ENCODE measurements at regions not wholly inside any gene's neighbourhood (a gene's known extent, or its start where the extent isn't known, plus 50 kb on each side); places are given as distances from the start of the nearest gene placed in this dataset.
"Not testable (repeated sequence)": the region's sequence is repeated elsewhere in the genome, so short reads cannot be mapped to it uniquely, and the experiment has no call there.

DNA sequence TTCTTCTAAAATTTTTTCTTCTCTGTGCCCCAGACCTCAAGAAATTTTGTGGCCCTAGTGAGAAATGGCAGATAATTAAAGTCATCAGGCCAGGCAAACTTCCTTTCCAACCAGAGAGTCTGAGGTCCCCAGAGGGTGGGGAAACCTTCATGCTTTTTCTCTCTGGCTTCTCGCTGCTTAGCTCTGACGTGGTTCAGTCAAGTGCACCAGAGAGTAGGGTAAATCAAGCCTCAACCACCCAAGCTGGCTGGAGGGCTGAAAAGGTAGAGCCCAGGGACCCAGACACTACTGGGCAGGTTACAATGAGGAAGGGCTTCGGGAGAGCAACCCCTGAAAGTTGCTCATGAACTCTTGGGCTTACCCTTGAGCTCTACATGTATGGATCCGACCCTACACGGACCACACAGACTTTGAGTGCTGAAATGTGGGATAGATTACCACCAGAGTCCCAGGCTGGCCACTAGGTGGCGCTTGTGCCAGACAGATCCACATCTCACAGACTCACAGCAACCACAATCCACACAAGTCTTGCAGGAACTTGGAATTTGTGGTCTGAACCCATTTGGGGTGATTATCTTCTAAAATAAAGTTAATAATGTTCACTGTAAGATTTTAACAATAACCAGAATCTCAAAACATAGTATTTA, 323.5 kb downstream of the KLF13 start:
- not testable (repeated sequence) for H3K4me1 ChIP-seq (ENCODE audit: insufficient read depth, low read length); H3K27ac ChIP-seq (ENCODE audit: low read depth, low read length); H3K9ac ChIP-seq (ENCODE audit: low read depth, low read length); H3K27me3 ChIP-seq (ENCODE audit: insufficient read depth, low read length); H3K9me3 ChIP-seq (ENCODE audit: insufficient read depth, low read depth, low read length); H3K36me3 ChIP-seq (ENCODE audit: insufficient read depth, low read length); H3K4me3 ChIP-seq (ENCODE audit: low read length)
- WGBS: no CpG with 5 or more reads among the region's 6 CpGs

DNA sequence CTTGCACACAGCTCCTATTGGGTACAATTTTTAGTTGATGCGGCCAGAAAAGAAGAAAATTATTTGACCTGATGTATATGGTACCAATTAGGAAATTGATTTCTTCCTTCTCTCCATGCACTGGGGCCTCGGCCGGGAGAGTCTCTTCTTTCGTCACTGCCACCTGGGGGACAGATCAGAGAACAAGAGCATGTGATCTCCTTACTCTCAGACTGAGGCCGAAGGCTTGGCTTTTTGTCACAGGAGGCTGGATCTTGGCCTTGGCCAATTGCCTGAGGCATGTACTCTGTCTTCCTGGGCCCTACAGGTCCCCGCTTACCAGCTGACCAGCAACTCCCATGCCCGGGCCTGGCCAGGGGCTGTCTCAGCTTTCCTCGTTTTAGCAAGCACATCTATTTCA, 330.3 kb downstream of the KLF13 start:
- H3K36me3 ChIP-seq (ENCODE audit: insufficient read depth, low read length); H3K4me1 ChIP-seq (ENCODE audit: insufficient read depth, low read length): not testable (repeated sequence)
- WGBS: 70% methylated on average over 7 of the region's 8 CpGs

DNA sequence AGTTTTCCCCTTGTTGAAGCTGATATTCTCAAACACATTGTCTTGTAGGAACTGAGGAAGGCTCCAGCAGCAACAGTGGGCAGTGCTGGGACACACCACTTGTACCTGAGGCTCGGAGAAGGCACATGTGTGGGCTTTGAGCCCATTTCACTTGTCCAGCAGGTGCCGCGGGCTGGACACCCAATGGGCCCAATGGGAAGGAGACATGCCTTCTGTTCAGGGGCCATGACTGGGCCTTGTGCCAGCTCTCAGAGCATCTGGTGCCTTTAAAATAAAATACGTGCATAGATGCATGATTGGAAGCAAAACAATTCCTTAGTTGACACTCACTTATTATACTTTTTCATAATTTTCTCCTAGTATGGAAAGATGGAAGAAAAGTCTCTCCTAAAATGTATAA, 334.2 kb downstream of the KLF13 start:
- Histone ChIP-seq H3K4me1 (ENCODE audit: insufficient read depth, low read length) (no peaks in the 10 kb centered on the region), H3K9ac (ENCODE audit: low read depth, low read length) (no peak overlapping the region), H3K27me3 (ENCODE audit: insufficient read depth, low read length) (no peaks in the 10 kb centered on the region), H3K36me3 (ENCODE audit: insufficient read depth, low read length) (no peaks in the 10 kb centered on the region), H3K4me3 (ENCODE audit: low read length) (no peak overlapping the region), H3K27ac (ENCODE audit: low read depth, low read length) (no peak overlapping the region), H3K9me3 (ENCODE audit: insufficient read depth, low read depth, low read length) (no peaks in the 10 kb centered on the region)
- 93% methylated on average over 4 of the region's 4 CpGs for WGBS

More for the DNA sequence above, 330.3 kb downstream of the KLF13 start:
- not testable (repeated sequence) for H3K9me3 ChIP-seq (ENCODE audit: insufficient read depth, low read depth, low read length); H3K27me3 ChIP-seq (ENCODE audit: insufficient read depth, low read length); H3K4me3 ChIP-seq (ENCODE audit: low read length); H3K27ac ChIP-seq (ENCODE audit: low read depth, low read length); H3K9ac ChIP-seq (ENCODE audit: low read depth, low read length)

DNA sequence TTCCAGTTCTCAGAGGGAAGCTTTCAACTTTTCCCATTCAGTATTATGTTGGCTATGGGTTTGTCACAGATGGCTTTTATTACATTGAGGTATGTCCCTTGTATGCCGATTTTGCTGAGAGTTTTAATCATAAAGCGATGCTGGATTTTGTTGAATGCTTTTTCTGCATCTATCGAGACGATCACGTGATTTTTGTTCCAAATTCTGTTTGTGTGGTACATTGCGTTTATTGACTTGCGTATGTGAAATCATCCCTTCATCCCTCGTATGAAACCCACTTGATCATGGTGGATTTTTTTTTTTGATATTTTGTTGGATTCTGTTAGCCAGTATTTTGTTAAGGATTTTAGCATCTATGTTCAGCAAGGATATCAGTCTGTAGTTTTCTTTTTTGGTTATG, 339.1 kb downstream of the KLF13 start:
- not testable (repeated sequence) for H3K9me3 ChIP-seq (ENCODE audit: insufficient read depth, low read depth, low read length); H3K4me1 ChIP-seq (ENCODE audit: insufficient read depth, low read length); H3K4me3 ChIP-seq (ENCODE audit: low read length); H3K36me3 ChIP-seq (ENCODE audit: insufficient read depth, low read length); H3K27me3 ChIP-seq (ENCODE audit: insufficient read depth, low read length); H3K27ac ChIP-seq (ENCODE audit: low read depth, low read length); H3K9ac ChIP-seq (ENCODE audit: low read depth, low read length)
- WGBS: 95% methylated on average over 8 of the region's 8 CpGs

DNA sequence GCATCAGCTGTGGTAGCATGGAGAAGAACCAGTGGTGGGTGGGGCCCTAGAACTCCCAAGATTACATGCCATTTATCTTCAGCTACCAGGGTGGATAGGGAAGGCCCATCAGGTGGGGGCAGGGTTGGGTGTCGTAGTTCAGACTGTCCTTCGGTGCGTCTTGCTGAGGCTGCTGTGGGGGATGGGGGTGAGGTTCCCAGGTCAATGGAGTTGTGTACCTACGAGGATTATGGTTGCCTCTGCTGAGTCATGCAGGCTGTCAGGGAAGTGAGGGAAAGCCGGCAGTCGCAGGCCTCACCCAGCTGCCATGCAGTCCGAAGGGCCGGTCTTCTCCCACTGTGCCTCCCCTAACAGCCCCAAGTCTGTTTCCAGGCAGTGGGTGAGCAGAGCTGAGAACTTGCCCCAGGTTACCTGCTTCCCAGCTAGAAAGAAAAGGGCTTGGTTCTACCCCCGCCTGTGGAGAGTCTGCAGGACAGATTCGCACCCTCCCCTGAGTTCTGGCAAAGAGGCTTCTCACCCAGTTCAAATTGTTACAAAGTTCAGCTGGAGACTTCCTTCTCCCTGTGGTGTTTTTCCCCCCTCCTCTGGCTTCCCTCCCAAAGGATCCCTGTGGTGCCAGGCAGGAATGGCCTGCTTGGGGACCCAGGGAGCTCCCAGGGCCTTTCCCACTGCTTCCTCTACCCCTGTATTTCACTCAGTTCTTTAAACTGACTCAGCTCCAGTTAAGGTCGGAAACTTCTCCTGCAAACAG, 342.7 kb downstream of the KLF13 start:
- not testable (repeated sequence) for H3K27ac ChIP-seq (ENCODE audit: low read depth, low read length); H3K9me3 ChIP-seq (ENCODE audit: insufficient read depth, low read depth, low read length); H3K9ac ChIP-seq (ENCODE audit: low read depth, low read length); H3K27me3 ChIP-seq (ENCODE audit: insufficient read depth, low read length); H3K36me3 ChIP-seq (ENCODE audit: insufficient read depth, low read length); H3K4me1 ChIP-seq (ENCODE audit: insufficient read depth, low read length); H3K4me3 ChIP-seq (ENCODE audit: low read length)
- 87% methylated on average over 10 of the region's 11 CpGs for WGBS

DNA sequence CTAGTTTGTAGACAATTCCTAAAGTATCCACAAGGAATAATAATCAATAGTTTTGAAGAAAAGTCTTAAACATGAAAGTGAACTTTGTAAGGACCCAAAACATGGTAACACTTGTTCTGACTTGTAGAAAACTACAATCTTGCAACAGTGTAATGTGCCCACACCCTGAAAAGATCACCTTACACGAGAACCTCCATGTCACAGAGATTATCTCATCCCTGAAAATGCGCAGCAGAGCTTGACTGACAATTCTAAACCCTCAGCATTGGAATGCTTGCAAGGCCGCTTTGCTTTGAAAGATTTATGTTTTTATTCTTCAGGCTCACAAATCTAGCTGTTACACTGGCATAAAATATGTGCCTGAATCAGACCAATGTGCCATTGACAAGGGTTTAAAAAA, 346.6 kb downstream of the KLF13 start:
- not testable (repeated sequence) for H3K9me3 ChIP-seq (ENCODE audit: insufficient read depth, low read depth, low read length); H3K9ac ChIP-seq (ENCODE audit: low read depth, low read length); H3K4me1 ChIP-seq (ENCODE audit: insufficient read depth, low read length); H3K36me3 ChIP-seq (ENCODE audit: insufficient read depth, low read length); H3K27ac ChIP-seq (ENCODE audit: low read depth, low read length); H3K4me3 ChIP-seq (ENCODE audit: low read length); H3K27me3 ChIP-seq (ENCODE audit: insufficient read depth, low read length)
- WGBS: 80% methylated on average over 3 of the region's 3 CpGs

DNA sequence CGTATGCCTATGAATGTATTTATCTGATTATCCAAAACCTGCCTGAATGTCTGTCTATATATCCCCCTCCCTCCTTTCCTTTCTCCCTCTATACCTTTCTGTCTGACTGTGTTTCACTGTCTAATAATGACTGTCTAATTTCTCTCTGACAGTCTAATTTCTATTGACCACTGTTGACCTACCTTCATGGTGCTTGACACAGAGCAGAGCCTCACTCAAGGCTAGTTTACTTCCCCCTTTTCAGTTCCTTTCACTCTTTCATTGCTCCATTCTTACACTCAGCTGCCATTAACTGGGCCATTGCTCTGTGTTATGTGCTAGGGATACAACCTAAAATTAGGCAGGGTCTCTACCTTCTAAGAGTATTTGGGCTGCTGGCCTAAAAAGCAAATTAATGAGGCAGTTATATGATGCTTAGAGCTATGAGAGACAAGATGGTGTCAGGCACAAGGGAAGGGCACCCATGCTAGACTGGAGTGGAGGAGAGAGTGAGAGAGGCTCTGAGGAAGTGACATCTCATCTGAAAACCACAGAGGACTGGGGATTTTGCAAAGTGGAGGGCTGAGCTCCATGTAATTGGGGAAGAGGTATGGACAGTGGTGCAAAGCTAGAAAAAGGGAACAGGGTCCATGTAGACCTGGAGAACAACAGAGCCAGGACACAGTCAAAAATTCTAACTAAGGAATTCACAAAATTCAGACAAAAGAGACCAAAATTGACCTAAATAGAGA, 348.6 kb upstream of the CHRNA7 start:
- H3K9ac ChIP-seq (ENCODE audit: low read depth, low read length); H3K9me3 ChIP-seq (ENCODE audit: insufficient read depth, low read depth, low read length); H3K4me3 ChIP-seq (ENCODE audit: low read length); H3K27me3 ChIP-seq (ENCODE audit: insufficient read depth, low read length); H3K36me3 ChIP-seq (ENCODE audit: insufficient read depth, low read length); H3K4me1 ChIP-seq (ENCODE audit: insufficient read depth, low read length); H3K27ac ChIP-seq (ENCODE audit: low read depth, low read length): not testable (repeated sequence)
- no CpG with 5 or more reads among the region's 1 CpG for WGBS

DNA sequence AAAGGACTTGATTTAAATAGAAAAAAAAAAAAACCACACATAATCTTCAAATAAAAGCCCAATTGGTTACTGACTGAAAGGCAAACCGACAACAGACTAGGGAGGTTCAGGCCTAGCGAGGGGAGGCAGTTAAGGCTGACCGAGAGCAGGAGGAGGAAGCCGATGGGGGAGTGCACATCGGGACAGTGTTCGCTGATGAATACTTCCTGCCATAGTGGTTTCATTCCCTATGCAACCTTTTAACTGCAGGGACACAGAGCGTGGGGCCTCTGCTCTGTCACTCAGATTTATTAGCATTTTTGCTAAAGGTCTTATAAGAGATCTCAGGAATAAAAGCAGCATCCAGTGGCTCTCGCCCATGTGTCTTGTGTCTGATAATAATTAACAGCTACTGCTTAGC, 343.2 kb upstream of the CHRNA7 start:
- not testable (repeated sequence) for H3K36me3 ChIP-seq (ENCODE audit: insufficient read depth, low read length); H3K4me1 ChIP-seq (ENCODE audit: insufficient read depth, low read length); H3K4me3 ChIP-seq (ENCODE audit: low read length); H3K9ac ChIP-seq (ENCODE audit: low read depth, low read length); H3K27me3 ChIP-seq (ENCODE audit: insufficient read depth, low read length); H3K9me3 ChIP-seq (ENCODE audit: insufficient read depth, low read depth, low read length); H3K27ac ChIP-seq (ENCODE audit: low read depth, low read length)
- 86% methylated on average over 2 of the region's 8 CpGs for whole genome bisulfite sequencing

DNA sequence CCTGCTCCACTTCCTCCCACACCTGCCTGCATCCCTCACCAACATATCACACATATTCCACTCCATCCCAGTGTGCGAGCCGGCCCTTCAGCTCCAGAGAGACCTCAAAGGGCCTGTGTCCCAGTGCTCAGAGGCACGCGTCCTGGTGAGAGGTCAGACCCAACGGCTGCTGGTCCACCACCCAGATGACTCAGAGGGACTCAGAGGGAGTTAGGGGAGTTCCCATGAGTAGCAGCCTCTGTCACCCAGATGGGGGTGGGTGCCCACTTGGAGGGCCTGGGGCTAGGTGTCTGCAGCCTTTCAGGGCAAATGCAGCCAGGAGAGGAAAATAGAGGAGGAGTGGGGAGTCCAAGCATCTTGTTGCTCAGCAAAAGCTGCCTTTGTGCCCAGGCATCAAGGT, 333.8 kb upstream of the CHRNA7 start:
- not testable (repeated sequence) for H3K27me3 ChIP-seq (ENCODE audit: insufficient read depth, low read length); H3K9ac ChIP-seq (ENCODE audit: low read depth, low read length); H3K4me3 ChIP-seq (ENCODE audit: low read length); H3K36me3 ChIP-seq (ENCODE audit: insufficient read depth, low read length); H3K4me1 ChIP-seq (ENCODE audit: insufficient read depth, low read length); H3K27ac ChIP-seq (ENCODE audit: low read depth, low read length); H3K9me3 ChIP-seq (ENCODE audit: insufficient read depth, low read depth, low read length)
- WGBS: 98% methylated on average over 3 of the region's 5 CpGs

DNA sequence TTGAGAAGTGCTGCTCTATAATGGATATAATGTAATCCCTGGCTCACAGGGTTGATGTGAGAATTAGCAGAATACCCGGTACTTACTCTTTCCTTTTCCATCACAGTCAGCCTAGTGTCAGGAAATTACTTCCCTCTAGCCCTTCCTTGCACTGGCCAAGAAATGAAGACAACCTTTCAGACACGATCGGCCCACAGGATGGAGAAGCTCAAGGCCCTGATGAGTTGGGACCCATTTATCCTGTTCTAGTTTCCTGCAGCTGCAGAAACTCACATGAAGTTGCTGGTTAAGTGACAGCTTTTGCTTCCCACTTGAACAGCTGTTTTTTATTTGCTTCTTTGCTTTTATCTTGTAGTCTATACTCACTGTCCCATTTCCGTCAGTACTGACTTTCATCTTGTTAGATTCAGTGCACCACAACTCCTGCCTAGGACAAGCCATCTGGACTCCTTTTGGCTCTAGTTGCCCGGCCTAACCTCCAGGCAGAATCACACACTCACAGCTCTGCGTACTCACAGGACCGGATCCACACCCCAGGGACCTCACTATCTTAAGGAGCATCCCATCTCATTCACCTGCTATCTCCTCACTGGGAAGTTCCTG, 325.1 kb upstream of the CHRNA7 start:
- H3K9me3 ChIP-seq (ENCODE audit: insufficient read depth, low read depth, low read length); H3K4me3 ChIP-seq (ENCODE audit: low read length); H3K27ac ChIP-seq (ENCODE audit: low read depth, low read length); H3K36me3 ChIP-seq (ENCODE audit: insufficient read depth, low read length); H3K9ac ChIP-seq (ENCODE audit: low read depth, low read length); H3K4me1 ChIP-seq (ENCODE audit: insufficient read depth, low read length); H3K27me3 ChIP-seq (ENCODE audit: insufficient read depth, low read length): not testable (repeated sequence)
- 83% methylated on average over 1 of the region's 7 CpGs for WGBS

DNA sequence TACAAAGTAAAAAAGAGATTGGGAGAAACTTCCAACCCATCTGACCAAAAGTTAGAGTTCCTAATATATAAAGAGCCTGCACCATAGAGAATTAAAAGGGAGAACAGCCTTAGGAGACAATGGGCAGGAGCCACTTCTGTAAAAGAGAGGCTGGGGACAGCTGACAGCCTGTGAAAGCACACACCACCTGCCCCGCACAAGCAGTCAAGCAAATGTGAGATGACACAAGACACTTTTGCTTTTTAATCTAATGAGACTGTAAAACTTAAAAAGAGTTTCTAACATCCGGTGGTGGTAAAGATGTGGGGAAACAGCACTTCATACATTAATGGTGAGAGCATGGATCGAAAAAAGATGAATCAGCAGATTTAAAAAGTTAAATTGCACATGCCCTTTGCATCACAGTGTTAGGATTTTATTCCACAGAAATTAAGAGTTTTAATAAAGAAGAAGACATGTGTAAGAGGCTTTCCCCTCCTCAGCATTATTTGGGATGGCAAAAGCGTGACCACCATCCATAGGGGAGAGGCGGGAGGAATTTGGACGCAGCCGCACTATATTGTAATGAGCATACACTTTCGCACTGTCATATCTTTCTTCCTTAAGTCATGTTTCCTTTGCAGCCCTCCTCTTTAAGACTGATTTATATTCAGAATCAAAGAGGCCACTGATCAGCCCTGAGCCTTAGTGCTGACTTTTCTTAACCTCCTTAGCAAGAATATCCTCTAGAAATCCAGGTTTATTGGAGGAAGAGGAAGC, 322.2 kb upstream of the CHRNA7 start:
- H3K9me3 ChIP-seq (ENCODE audit: insufficient read depth, low read depth, low read length); H3K4me1 ChIP-seq (ENCODE audit: insufficient read depth, low read length); H3K27me3 ChIP-seq (ENCODE audit: insufficient read depth, low read length); H3K9ac ChIP-seq (ENCODE audit: low read depth, low read length); H3K36me3 ChIP-seq (ENCODE audit: insufficient read depth, low read length); H3K4me3 ChIP-seq (ENCODE audit: low read length); H3K27ac ChIP-seq (ENCODE audit: low read depth, low read length): not testable (repeated sequence)
- 65% methylated on average over 2 of the region's 8 CpGs for WGBS
